Stimulated activated CD4-positive, alpha-beta T cell treated with anti-CD3 and anti-CD28 coated beads, Interleukin-4, amount 100 ng/mL, for 1 hour (primary cell): ENCODE measurements at regions not wholly inside any gene's neighbourhood (a gene's known extent, or its start where the extent isn't known, plus 50 kb on each side); places are given as distances from the start of the nearest gene placed in this dataset.
"Not testable (repeated sequence)": the region's sequence is repeated elsewhere in the genome, so short reads cannot be mapped to it uniquely, and the experiment has no call there.

Experiments used
- DNase-seq: peaks from one replicate; pipeline ENCODE4 v3.0.0-alpha.2; 2020

GRCh38 chr12:46484396-46485061 is 112.0 kb upstream of the SLC38A2 start:
- DNase-seq = no peak

GRCh38 chr12:46483572-46484395 is 111.2 kb upstream of the SLC38A2 start:
- DNase-seq = no peak

- DNase-seq = no peak
Measured at GRCh38 chr12:46480724-46481123, 108.2 kb upstream of the SLC38A2 start.

DNA sequence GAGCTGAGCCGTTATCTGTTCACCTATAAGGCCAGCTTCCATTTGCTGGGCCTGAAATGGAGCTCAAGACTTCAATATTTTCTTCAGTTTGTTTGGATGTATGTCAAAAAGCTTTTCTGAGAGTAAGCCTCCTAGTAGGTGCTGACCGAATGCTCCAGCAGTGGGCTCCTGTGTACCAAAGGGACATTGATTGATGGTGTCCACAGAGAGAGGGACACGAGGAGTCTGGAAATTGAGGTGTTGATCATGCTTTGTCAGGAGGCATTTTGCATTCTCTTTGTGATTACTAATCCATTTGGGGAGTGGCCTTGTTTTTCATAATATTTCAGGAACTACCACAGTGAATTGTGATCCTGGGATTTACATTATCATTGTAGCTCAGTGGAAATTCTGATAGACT is 107.7 kb upstream of the SLC38A2 start:
- no peak for DNase-seq

- DNase-seq = no peak
Measured at GRCh38 chr12:46478123-46478522, 105.5 kb upstream of the SLC38A2 start.

DNA sequence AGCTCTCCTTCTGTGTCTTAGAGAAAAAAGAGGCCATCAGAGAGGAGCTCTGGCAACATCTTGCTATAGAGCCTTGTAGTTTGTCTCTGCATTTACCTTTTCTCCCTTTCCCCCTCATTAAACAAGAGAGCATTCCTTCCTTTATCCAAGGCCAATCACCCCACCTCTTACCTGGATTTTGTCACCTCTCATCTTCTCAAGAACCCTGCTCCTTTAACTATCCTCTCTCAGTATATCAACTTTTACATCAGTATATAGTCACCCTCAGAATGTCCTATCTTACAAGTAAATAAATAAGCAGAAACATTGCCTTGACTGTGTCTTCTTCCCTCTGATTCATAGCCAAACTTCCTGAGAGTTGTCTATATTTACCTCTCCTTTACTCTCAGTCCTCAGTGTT is 105.0 kb upstream of the SLC38A2 start:
- DNase-seq = no peak

DNA sequence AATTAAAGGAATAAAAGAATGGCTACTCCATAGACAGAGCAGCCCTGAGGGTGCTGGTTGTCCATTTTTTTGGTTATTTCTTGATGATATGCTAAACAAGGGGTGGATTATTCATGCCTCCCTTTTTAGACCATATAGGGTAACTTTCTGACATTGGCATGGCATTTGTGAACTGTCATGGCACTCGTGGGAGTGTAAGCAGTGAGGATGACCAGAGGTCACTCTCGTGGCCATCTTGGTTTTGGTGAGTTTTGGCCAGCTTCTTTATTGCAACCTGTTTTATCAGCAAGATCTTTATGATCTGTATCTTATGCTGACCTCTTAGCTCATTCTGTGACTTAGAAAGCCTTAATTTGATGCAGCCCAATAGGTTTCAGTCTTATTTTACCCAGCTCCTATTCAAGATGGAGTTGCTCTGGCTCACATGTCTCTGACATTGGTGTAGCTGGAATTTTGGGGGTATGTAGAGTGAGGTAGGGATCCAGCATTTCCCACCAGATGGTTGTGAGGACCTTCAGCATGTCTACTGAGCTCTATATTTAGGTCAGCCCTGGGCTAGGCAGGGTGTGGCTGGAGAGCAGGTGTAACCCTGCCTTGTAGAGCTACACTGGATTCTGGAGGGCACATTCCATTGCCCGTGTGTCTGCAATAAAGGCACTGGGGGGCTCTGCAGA is 103.5 kb upstream of the SLC38A2 start:
- no peak for DNase-seq

- not testable (repeated sequence) for DNase-seq
Measured at GRCh38 chr12:46474385-46474784, 101.8 kb upstream of the SLC38A2 start.

DNA sequence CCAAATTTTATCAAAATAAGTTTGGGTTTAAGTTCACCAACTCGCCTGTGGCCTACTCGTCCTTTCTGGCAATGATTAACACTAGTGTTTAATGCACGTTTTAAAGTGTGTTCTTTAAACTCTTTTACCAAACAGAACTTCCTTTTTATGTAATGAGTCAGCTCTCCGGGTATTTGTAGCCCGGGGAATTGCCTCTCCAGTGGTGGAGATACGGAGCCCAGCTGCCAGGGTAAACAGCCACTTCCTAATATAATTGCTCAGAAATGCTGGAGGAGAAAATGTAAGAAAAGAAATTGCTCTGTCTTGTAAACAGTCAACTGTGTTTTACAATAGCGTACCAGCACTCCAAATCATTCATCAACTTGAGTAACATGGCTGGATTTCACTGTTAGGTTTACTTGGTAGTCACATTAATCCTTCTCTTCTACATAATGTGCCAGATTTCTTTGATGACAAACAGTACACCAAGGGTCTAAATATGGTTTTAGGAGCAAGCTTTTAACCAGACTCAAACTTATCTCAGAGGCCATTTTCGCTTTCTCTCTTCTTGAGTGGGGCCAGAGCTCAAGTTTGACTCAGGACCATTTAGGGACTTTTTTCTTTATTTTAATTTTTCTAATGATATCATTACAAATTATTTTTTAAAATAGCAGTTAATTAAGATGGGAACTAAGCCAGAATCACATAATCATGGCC is 101.2 kb upstream of the SLC38A2 start:
- DNase-seq = no peak

DNA sequence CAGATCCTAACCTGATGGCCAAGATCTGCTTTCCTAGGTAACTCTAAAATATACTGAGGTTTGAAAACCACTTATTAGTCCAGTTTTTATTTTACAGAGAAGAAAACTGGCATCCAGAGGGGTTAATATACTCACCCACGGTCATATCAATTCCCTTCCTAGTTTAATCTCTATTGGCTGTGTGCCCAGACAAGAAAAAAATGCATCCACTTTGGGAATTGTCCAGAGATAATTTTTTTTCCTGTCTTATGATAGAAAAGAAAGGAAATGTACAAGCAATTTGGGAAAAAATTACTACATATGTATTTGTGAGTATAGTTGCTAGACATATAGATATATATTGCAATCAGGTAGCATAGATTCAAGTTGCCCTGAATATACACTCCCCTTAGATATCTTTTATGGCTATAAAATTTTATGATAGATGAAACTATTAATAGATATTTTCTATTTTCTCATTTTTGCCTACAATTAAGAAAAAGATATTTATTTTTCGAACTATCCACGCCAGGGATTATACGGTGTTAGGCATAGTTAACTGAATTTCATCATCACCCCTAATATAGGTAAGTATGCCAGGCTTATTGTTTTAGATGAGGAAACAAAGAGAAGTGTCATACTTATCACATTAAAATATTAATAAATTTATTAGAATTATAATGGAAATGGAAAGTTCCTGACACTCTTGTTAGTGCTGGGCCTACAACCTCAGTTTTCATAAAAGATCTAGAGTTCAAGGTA is 100.5 kb upstream of the SLC38A2 start:
- DNase-seq = no peak

GRCh38 chr12:46472144-46472705 is 99.7 kb upstream of the SLC38A2 start:
- DNase-seq = no peak

DNA sequence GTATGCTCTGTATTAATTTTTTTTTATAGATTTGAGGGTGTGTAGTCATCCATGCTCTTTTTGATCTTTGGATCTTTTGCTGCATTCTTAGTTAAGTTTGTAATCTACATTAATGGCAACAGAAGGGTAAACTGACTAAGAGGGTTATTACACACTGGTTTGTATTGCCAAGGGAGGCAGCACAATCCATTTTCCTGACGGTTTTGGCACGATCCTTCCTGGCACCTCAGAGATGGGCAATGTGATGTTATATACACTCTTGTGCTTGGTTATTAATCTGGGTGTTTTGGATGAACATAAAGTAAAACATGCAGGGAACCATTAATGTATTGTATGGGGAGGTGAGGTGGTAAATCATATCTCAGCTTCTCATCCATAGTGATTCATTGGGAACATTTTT is 98.8 kb upstream of the SLC38A2 start:
- no peak for DNase-seq

GRCh38 chr12:46470975-46471374 is 98.4 kb upstream of the SLC38A2 start:
- DNase-seq = no peak

GRCh38 chr12:46470036-46470627 is 97.6 kb upstream of the SLC38A2 start:
- no peak for DNase-seq

GRCh38 chr12:46468813-46469212 is 96.2 kb upstream of the SLC38A2 start:
- DNase-seq = no peak

DNA sequence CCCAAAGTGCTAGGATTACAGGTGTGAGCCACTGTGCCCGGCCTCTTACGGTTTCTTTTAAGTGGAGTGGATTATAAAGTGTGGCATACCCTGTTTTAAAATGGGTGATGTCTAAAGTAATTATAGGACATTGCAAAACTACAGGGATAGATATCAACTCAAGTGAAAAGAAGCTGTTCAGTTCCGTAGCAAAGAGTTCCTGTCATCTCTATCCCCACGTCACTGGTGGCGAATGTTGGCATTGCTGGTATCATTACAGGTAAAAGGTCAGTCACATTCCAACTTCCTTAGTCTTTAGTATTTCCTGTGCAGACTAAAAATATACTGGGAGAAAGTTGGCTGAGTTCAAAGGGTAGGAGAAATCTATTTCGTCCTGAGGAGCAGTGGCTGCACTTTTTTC is 95.6 kb upstream of the SLC38A2 start:
- no peak for DNase-seq

- no peak for DNase-seq
Measured at GRCh38 chr12:46465307-46465706, 92.7 kb upstream of the SLC38A2 start.

- no peak for DNase-seq
Measured at GRCh38 chr12:46464863-46465262, 92.3 kb upstream of the SLC38A2 start.

- no peak for DNase-seq
Measured at GRCh38 chr12:46462641-46463355, 90.2 kb upstream of the SLC38A2 start.

- DNase-seq = no peak
Measured at GRCh38 chr12:46461907-46462640, 89.5 kb upstream of the SLC38A2 start.
